Panc1 (cell line): ENCODE measurements at regions not wholly inside any gene's neighbourhood (a gene's known extent, or its start where the extent isn't known, plus 50 kb on each side); places are given as distances from the start of the nearest gene placed in this dataset.

Experiments
- ATAC-seq: fragments of 200-7000 bp; cut with Tn5 transposase; 2 replicates; pipeline ENCODE4 v1.9.1; 2020; ENCODE audit warnings: mild to moderate bottlenecking, moderate library complexity
- BruUV-seq: library from RNA; stranded (reverse); fragments of 400-500 nt; replicated peaks from 2 replicates; lab custom pipeline; 2021; lab: Mats Ljungman, UMichigan
- CTCF ChIA-PET: fragments of 300-600 bp; sonication (Branson Sonifier 250); formaldehyde crosslinking; loops from one replicate; lab custom pipeline; 2022; ENCODE audit warnings: antibody characterized with exemption; lab: Charles Lee
- POLR2A ChIA-PET: fragments of 300-600 bp; sonication (Branson Sonifier 250); formaldehyde crosslinking; loops from one replicate; lab custom pipeline; 2022; ENCODE audit warnings: antibody characterized with exemption; lab: Charles Lee
- DNase-seq: peaks from one replicate; pipeline ENCODE4 v3.0.0-alpha.2; 2010; ENCODE audit warnings: low read depth, low spot score
- H3K27ac ChIP-seq: 2 replicates; pipeline ENCODE4 v1.5.1; 2011; ENCODE audit warnings: mild to moderate bottlenecking, low read length, inconsistent platforms
- H3K27me3 ChIP-seq: fragments of 200-500 bp; sonication (Bioruptor generic); 2 replicates; pipeline ENCODE4 v1.6.0; 2014; ENCODE audit warnings: low read length, inconsistent platforms; ENCODE audit not compliant: control insufficient read depth, insufficient read depth
- H3K36me3 ChIP-seq: fragments of 200-500 bp; sonication (Bioruptor generic); 2 replicates; pipeline ENCODE4 v1.5.1; 2014; ENCODE audit warnings: inconsistent platforms, mild to moderate bottlenecking, low read length, moderate library complexity; ENCODE audit not compliant: control insufficient read depth, insufficient read depth
- H3K4me1 ChIP-seq: 2 replicates; pipeline ENCODE4 v1.5.1; 2011; ENCODE audit warnings: inconsistent platforms, mild to moderate bottlenecking, low read length, moderate library complexity; ENCODE audit not compliant: control insufficient read depth, insufficient read depth
- H3K4me3 ChIP-seq, 2 experiments: 2 replicates each; pipeline ENCODE4 v1.5.1; 2011 to 2012; ENCODE audit warnings: low read depth in 2 of 2, low read length in 2 of 2, mild to moderate bottlenecking in 2 of 2, inconsistent platforms in 1 of 2, moderate library complexity in 1 of 2
- H3K9me3 ChIP-seq: fragments of 200-500 bp; sonication (Bioruptor generic); 2 replicates; pipeline ENCODE4 v1.5.1; 2014; ENCODE audit warnings: low read depth, mild to moderate bottlenecking, inconsistent platforms, low read length, moderate library complexity; ENCODE audit not compliant: control insufficient read depth, insufficient read depth
- CTCF ChIP-seq: fragments of 450-650 bp; IDR thresholded peaks from 2 replicates; pipeline ENCODE4 v1.5.1; 2017; ENCODE audit warnings: mild to moderate bottlenecking
- POLR2AphosphoS5 ChIP-seq: IDR thresholded peaks from 2 replicates; pipeline ENCODE4 v1.6.1; 2012; ENCODE audit warnings: mild to moderate bottlenecking, low read depth, low read length, moderate library complexity
- REST ChIP-seq, 2 experiments: IDR thresholded peaks; 2 replicates each; pipeline ENCODE4 v1.6.1; 2011 to 2012; ENCODE audit warnings: low read depth in 2 of 2, control low read depth in 1 of 2, low read length in 1 of 2, mild to moderate bottlenecking in 1 of 2, moderate library complexity in 1 of 2; ENCODE audit not compliant: insufficient read depth in 1 of 2
- SIN3A ChIP-seq: IDR thresholded peaks from 2 replicates; pipeline ENCODE4 v1.6.1; 2012; ENCODE audit warnings: low read depth, mild to moderate bottlenecking, low read length, moderate library complexity, borderline replicate concordance; ENCODE audit not compliant: insufficient read depth
- TCF7L2 ChIP-seq: IDR thresholded peaks from 2 replicates; pipeline ENCODE4 v1.6.1; 2011; ENCODE audit warnings: mild to moderate bottlenecking, low read depth, low read length, inconsistent platforms
- in situ Hi-C: cut with HindIII; loops from 2 replicates; pipeline ENCODE4 v1.10.0; 2016; ENCODE audit warnings: low sequenced_read_pairs, low pct_unique_long_range_greater_than_20kb
- intact Hi-C: fragments of 100-400 bp; cut with micrococcal nuclease; formaldehyde crosslinking; loops from one replicate; pipeline ENCODE4 v1.10.0; 2022; ENCODE audit not compliant: unreplicated experiment

- in situ Hi-C loops = no loop called here
- DNase-seq (no peak), ATAC-seq (no peak)
- intact Hi-C loops = no loop called here
- H3K4me1 ChIP-seq = no peaks in the 10 kb centered on the region
- no TSS peak for BruUV-seq
- H3K9me3 ChIP-seq = peaks cover 3% of the 10 kb centered on the region; the same call in 1 of the 2 replicates
- no peak overlapping the region for H3K27ac ChIP-seq
- no peaks in the 10 kb centered on the region for H3K27me3 ChIP-seq
- H3K4me3 ChIP-seq = no peak overlapping the region
- POLR2A ChIA-PET = no interaction called here
- CTCF ChIA-PET = no interaction called here
- TF ChIP-seq REST (IDR thresholded peaks at IDR 0.05; ENCODE audit: insufficient read depth in 1 of 2, low read depth in 2 of 2, low read length in 1 of 2) (no peak), POLR2AphosphoS5 (no peak), TCF7L2 (no peak), SIN3A (no peak)
- no peaks in the 10 kb centered on the region for H3K36me3 ChIP-seq
These were observed 862.2 kb downstream of the DTWD2 start for GRCh38 chr5:118126159-118126558.

- in situ Hi-C loops (no loop called here), intact Hi-C loops (no loop called here)
- Histone ChIP-seq H3K27me3 (no peaks in the 10 kb centered on the region), H3K9me3 (peaks cover 3% of the 10 kb centered on the region; the same call in 1 of the 2 replicates), H3K4me3 (no peak overlapping the region), H3K27ac (no peak overlapping the region), H3K4me1 (no peaks in the 10 kb centered on the region), H3K36me3 (no peaks in the 10 kb centered on the region)
- ATAC-seq (no peak), DNase-seq (no peak)
- ChIA-PET POLR2A (no interaction called here), CTCF (no interaction called here)
- BruUV-seq = no TSS peak
- TF ChIP-seq CTCF (no peak), POLR2AphosphoS5 (no peak), TCF7L2 (no peak), SIN3A (no peak), REST (IDR thresholded peaks at IDR 0.05; ENCODE audit: insufficient read depth in 1 of 2, low read depth in 2 of 2, low read length in 1 of 2) (no peak)
These were observed 862.7 kb downstream of the DTWD2 start for GRCh38 chr5:118125687-118126086.
